ENCODE measurements at regions not wholly inside any gene's neighbourhood (a gene's known extent, or its start where the extent isn't known, plus 50 kb on each side); places are given as distances from the start of the nearest gene placed in this dataset.

GRCh38 chr9:7936163-7936562 is 136.6 kb upstream of the DMAC1 start:
- Histone ChIP-seq H3K4me3 (ENCODE audit: low read depth, low read length) (no peak overlapping the region), H3K27me3 (ENCODE audit: control insufficient read depth, insufficient read depth, low read length) (no peaks in the 10 kb centered on the region), H3K36me3 (ENCODE audit: control insufficient read depth, insufficient read depth, low read length) (no peaks in the 10 kb centered on the region)
- TF ChIP-seq CTCF (IDR thresholded peaks at IDR 0.05; ENCODE audit: insufficient read depth, low read depth, low read length) = no peak
- ChIA-PET POLR2A (no interaction called here), CTCF (no interaction called here)
- DNase-seq (ENCODE audit: low read depth) = no peak

GRCh38 chr9:7935681-7936080 is 136.1 kb upstream of the DMAC1 start:
- Histone ChIP-seq H3K4me3 (ENCODE audit: low read depth, low read length) (no peak overlapping the region), H3K27me3 (ENCODE audit: control insufficient read depth, insufficient read depth, low read length) (no peaks in the 10 kb centered on the region), H3K36me3 (ENCODE audit: control insufficient read depth, insufficient read depth, low read length) (no peaks in the 10 kb centered on the region)
- CTCF ChIA-PET = no interaction called here
- TF ChIP-seq CTCF (IDR thresholded peaks at IDR 0.05; ENCODE audit: insufficient read depth, low read depth, low read length) = no peak
- DNase-seq (ENCODE audit: low read depth) = no peak
- POLR2A ChIA-PET = no interaction called here

- no peak for DNase-seq (ENCODE audit: low read depth)
- no peak for TF ChIP-seq CTCF (IDR thresholded peaks at IDR 0.05; ENCODE audit: insufficient read depth, low read depth, low read length)
- ChIA-PET POLR2A (no interaction called here), CTCF (no interaction called here)
- Histone ChIP-seq H3K4me3 (ENCODE audit: low read depth, low read length) (no peak overlapping the region), H3K36me3 (ENCODE audit: control insufficient read depth, insufficient read depth, low read length) (no peaks in the 10 kb centered on the region), H3K27me3 (ENCODE audit: control insufficient read depth, insufficient read depth, low read length) (no peaks in the 10 kb centered on the region)
These were observed 133.2 kb upstream of the DMAC1 start for GRCh38 chr9:7932767-7933166.

GRCh38 chr9:7930613-7931012 is 131.0 kb upstream of the DMAC1 start:
- Histone ChIP-seq H3K36me3 (ENCODE audit: control insufficient read depth, insufficient read depth, low read length) (no peaks in the 10 kb centered on the region), H3K27me3 (ENCODE audit: control insufficient read depth, insufficient read depth, low read length) (no peaks in the 10 kb centered on the region), H3K4me3 (ENCODE audit: low read depth, low read length) (no peak overlapping the region)
- ChIA-PET POLR2A (no interaction called here), CTCF (no interaction called here)
- no peak for DNase-seq (ENCODE audit: low read depth)
- no peak for TF ChIP-seq CTCF (IDR thresholded peaks at IDR 0.05; ENCODE audit: insufficient read depth, low read depth, low read length)

GRCh38 chr9:7921545-7922197 is 122.1 kb upstream of the DMAC1 start:
- no peak for DNase-seq (ENCODE audit: low read depth)
- Histone ChIP-seq H3K36me3 (ENCODE audit: control insufficient read depth, insufficient read depth, low read length) (no peaks in the 10 kb centered on the region), H3K4me3 (ENCODE audit: low read depth, low read length) (no peak overlapping the region), H3K27me3 (ENCODE audit: control insufficient read depth, insufficient read depth, low read length) (no peaks in the 10 kb centered on the region)
- ChIA-PET POLR2A (no interaction called here), CTCF (no interaction called here)
- no peak for TF ChIP-seq CTCF (IDR thresholded peaks at IDR 0.05; ENCODE audit: insufficient read depth, low read depth, low read length)

Data from BJ (cell line).